Medulla oblongata (tissue), 1 donor: ENCODE measurements at regions not wholly inside any gene's neighbourhood (a gene's known extent, or its start where the extent isn't known, plus 50 kb on each side); places are given as distances from the start of the nearest gene placed in this dataset.
"Not testable (repeated sequence)": the region's sequence is repeated elsewhere in the genome, so short reads cannot be mapped to it uniquely, and the experiment has no call there.

Experiments used
- DNase-seq: peaks from one replicate; pipeline ENCODE4 v3.0.0-alpha.2; 2015; ENCODE audit errors: extremely low spot score

- DNase-seq = not testable (repeated sequence)
Observed at GRCh38 chr15:98088307-98088945, 127.9 kb downstream of the ARRDC4 start.

GRCh38 chr15:98089352-98089751 lies 128.8 kb downstream of the ARRDC4 start:
- not testable (repeated sequence) for DNase-seq

DNA sequence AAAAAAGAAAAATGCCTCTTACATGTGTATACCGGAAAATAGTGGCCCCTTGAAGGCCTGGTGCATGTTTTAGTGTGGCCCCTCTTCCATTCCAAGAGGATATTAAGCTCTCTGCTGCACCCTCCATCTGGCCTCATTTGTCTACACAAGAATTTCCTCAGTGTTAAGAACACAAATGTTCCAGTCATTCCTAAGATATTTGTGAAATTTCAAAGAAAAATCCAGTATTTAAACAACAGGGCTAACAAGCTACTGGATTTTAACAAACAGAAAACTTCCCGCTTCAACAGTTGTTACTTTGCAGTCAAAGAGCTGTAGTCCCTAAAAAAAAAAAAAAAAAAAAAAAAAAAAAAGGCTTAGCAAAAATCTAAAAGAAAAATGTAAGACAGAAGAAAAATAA lies 137.5 kb downstream of the ARRDC4 start:
- DNase-seq = not testable (repeated sequence)

GRCh38 chr15:98100606-98101005 lies 140.1 kb downstream of the ARRDC4 start:
- DNase-seq = not testable (repeated sequence)

DNA sequence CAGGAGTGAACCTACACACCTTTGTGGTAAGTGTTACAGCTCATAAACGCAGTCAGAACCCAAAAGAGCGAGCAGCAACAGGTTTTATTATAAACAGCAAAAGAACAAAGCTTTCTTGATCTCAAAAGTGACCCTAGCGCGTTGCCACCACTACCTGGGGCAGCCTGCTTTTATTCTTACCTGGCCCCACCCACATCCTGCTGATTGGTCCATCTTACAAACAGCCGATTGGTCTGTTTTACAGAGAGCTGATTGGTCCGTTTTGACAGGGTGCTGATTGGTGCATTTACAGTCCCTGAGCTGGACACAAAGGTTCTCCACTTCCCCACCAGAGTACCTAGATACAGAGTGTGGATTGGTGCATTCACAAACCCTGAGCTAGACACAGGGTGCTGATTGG lies 143.1 kb downstream of the ARRDC4 start:
- DNase-seq = no peak

- DNase-seq = not testable (repeated sequence)
Observed at GRCh38 chr15:98104386-98105151, 144.1 kb downstream of the ARRDC4 start.

DNA sequence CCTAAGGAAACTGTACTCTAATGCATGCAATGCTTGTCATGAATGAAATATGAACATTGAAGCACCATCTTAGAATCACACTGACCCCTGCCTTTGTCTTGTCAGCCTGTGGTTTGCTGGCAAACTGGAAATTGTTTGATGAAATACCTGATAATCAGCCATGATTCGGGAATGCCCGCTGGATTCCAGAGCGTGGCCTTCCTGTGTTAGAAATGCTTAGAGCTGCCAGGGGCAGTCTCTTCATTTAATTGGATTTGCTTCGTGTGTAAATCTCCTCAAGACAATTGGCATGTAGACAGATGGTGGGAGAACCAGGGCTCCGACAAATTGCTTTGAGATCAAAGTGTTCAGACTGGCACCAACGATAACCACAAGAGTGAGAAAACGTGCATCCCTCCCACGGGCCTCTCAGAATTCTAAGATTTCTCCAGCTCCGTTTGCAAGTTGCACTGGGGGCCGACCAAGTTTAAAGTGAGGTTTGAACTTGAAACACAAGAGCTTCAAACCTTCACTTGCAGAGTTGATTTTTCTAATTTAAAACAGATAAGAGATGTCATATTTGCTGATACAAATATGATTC lies 146.2 kb downstream of the ARRDC4 start:
- DNase-seq = not testable (repeated sequence)

DNA sequence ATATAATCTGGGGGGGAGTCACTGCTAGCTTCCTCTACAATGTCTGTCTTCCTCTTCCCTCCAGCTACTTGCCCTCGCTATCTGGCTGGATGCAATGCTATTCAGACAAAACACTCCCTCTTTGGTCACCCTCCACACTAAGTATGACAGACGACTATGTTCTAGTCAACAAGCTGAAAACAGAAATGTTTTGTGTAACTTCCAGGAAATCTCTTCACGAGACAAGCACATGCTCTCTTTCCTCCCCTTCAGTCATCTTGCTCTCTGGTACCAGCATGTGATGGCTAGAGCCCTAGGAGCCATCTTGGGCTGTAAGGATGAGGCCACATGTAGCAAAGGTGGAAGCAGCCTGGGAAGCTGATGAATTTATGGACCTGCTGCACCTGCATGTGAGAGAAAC lies 151.3 kb downstream of the ARRDC4 start:
- no peak for DNase-seq

- no peak for DNase-seq
Observed at GRCh38 chr15:98113327-98113726, 152.8 kb downstream of the ARRDC4 start.

DNA sequence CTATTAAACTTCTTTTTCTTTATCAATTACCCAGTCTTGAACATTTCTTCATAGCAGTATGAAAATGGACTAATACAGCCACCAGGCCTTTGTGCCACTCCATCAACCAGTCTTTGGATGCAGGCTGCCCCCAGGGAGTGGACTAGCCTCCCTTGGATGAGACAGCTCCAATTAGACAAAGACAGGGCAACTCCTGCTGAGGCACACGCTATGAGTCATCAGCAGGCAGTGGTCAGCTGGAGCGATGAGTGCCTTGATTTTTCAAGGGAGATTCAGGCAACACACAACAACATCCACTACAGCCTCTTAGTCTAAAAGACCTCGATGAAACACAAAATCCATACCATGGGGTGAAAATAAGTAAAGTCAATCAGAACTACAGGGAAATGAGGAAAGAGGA lies 160.1 kb downstream of the ARRDC4 start:
- DNase-seq = no peak

- no peak for DNase-seq
Observed at GRCh38 chr15:98121536-98121935, 161.0 kb downstream of the ARRDC4 start.

DNA sequence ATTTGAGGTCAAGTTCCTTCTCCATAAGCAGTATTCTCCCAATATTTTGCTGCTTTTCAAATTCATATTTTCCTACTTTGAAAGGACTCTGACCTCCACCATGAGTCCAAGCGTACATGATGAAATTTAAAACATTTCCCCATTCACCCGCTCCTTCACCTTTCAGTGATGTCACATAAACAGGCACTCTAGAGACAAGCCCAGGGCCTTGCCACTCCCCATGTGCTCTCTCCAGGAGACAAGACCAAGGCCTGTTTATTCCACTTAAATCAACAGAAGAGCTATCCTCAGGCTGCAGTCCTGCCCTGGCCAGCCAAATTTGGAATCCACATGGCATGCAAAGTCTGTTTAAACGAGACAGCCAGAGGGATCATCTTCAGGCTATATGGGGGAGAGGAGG lies 161.5 kb downstream of the ARRDC4 start:
- DNase-seq = no peak

DNA sequence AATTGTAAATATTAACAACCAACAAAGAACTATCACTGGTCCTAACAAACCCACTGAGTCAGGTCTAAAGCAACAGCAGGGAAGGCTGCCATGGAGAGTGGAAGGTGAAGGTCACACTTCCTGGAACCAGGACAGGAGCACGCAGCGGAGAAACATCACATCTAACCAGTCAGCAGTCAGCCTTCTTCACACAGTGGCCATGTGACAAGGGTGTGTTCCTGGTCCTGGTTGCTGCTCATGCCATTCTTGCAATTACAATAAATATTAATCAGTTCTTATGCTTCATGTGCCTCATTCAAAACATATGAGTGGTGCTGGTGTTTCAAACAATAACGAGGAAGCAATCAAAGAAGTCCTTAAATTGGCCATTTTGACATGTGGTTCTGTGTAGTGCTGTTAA lies 162.8 kb downstream of the ARRDC4 start:
- no peak for DNase-seq

- DNase-seq = no peak
Observed at GRCh38 chr15:98123834-98124233, 163.3 kb downstream of the ARRDC4 start.

DNA sequence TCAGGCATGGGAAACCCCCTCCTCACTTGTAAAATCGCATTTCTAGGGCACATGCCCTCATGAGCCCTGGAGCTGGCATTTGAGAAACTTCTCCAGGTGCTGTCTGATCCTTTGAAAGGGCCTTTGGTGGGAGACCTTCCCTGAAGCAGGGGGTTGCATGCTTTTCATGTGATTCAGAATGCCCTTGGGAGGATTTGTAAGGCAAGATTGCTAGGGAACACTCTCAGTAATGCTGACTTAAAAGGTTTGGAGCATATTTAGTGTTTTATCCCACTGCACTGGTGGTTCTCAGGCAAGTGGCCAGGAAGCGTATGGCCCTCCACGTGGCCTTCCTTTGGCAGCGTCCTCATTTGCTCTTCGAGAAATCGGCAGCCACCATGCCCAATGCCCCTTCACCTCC lies 164.1 kb downstream of the ARRDC4 start:
- DNase-seq = no peak

GRCh38 chr15:98126326-98127085 lies 166.0 kb downstream of the ARRDC4 start:
- DNase-seq = no peak

DNA sequence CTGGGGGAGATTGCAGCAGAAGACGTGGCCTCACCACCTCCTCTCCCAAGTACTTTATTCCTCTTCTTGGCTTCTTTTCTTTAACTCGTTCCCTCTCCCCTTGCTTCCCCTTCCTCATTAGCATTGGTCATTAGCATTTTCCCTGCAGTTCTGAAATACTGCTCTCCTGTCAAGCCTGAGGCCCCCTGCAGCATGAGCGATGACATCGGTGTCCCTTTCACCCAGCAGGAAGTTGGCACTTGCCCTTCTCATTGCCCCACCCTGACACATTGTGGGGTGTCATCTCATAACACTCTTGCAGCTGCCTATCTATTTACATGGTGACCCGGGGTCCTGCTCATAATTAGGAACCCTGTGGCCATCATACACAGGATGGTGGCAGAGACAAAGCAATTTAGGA lies 167.1 kb downstream of the ARRDC4 start:
- no peak for DNase-seq

DNA sequence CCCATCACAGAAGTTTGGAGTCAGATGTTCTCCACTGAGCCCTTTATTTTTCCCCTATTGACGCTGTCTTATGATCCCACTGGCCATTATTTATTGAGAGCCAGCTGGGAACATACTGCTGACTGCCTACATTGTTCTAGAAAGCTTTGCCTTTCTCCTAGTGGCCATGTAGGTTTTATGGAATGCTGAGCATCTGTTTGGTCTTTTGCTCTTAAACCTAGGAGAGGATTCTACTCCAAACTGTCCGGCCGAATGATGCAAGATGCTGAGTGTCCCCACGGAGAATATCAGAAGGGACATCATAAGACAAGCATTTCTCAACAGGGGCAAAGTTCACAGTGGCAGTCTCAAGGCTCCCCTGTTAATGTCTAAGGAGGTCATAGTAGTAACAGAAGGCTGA lies 171.4 kb downstream of the ARRDC4 start:
- no peak for DNase-seq

GRCh38 chr15:98134905-98135304 lies 174.4 kb downstream of the ARRDC4 start:
- DNase-seq = no peak

DNA sequence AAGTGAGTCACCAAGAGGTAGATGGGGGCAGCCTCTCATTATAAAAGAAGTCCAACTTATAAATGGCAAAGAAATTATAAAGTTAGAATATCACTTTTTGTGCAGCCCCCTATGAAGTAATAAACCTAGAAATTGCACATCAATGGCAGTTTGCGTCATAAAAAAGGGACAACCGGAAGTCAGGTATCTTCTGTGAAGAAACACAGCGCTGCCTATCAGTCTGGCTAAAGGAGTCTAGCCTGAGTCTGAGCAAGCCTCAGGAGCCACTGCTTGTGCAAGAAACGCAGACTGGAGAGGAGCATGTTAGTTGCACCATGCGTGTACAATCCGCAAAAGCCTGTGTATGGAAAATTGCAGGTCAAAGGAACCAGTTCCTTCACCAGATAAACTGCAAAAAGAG lies 178.4 kb downstream of the ARRDC4 start:
- no peak for DNase-seq

DNA sequence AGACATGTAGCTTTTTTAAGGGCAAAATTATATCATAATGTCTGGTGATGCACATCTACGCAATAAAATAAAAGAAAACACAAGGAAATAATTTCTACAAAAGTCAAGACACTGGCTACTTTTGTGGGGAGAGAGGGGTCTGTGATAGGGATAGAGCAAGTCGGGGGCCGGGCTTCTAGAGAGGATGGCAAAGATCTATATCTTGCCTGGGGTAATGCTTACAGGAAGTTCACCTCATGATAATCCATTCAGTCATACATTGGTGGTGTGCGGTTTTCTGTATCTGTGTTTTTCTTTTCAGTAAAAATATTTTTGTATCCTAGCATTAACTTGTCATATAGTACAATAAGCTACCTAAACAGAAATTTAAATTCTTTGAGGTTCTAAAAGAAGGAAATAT lies 178.8 kb downstream of the ARRDC4 start:
- no peak for DNase-seq

DNA sequence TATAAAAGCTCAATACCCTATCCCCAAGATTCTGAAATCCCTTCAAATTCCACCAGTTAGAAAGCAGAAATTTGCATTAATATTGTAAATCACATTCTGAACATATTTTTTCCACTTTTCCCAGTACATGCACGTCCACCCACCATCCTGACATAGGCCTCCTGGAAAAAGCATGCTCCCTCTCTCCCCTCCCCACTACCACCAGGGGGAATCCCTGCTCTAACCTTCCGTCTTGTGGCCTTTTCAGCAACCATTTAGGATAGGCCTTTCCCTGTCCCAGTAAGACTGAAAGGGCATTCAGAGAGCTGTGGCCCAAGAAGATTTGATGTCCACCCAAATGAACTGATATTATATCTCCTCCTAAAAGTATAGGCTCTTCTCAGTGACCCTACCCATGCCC lies 182.1 kb downstream of the ARRDC4 start:
- no peak for DNase-seq
